Upper lobe of left lung (tissue), 6 donors: ENCODE measurements at regions not wholly inside any gene's neighbourhood (a gene's known extent, or its start where the extent isn't known, plus 50 kb on each side); places are given as distances from the start of the nearest gene placed in this dataset.

Source experiments
- ATAC-seq, 2 donors: fragments of 200-7000 bp; cut with Tn5 transposase; one replicate each; pipeline ENCODE4 v1.9.1; 2022; ENCODE audit warnings: mild to moderate bottlenecking in 2 of 2, moderate library complexity in 2 of 2; ENCODE audit not compliant: low FRiP score in 2 of 2
- DNase-seq, 2 donors: peaks; one replicate each; pipeline ENCODE4 v3.0.0-alpha.2; 2019 to 2020
- H3K27ac ChIP-seq, 4 donors: fragments of 200-600 bp; sonication (generic); one replicate each; pipeline ENCODE4 v1.5.1; 2016 to 2019
- H3K27me3 ChIP-seq, 4 donors: fragments of 200-600 bp; sonication (generic); one replicate each; pipeline ENCODE4 v1.5.1; 2017 to 2019
- H3K36me3 ChIP-seq, 4 donors: fragments of 200-600 bp; sonication (generic); one replicate each; pipeline ENCODE4 v1.5.1; 2016 to 2019
- H3K4me1 ChIP-seq, 4 donors: fragments of 200-600 bp; sonication (generic); one replicate each; pipeline ENCODE4 v1.5.1; 2018 to 2019
- H3K4me3 ChIP-seq, 4 donors: fragments of 200-600 bp; sonication (generic); one replicate each; pipeline ENCODE4 v1.5.1; 2017 to 2019; ENCODE audit warnings: mild to moderate bottlenecking in 2 of 4, moderate library complexity in 1 of 4
- H3K9me3 ChIP-seq, 4 donors: fragments of 200-600 bp; sonication (generic); one replicate each; pipeline ENCODE4 v1.5.1; 2018 to 2019
- EP300 ChIP-seq, 4 donors: sonication (generic); formaldehyde crosslinking; IDR thresholded peaks; one replicate each; pipeline ENCODE4 v1.5.1; 2017; ENCODE audit warnings: antibody characterized with exemption in 4 of 4, control low read depth in 2 of 4
- POLR2A ChIP-seq, 4 donors: fragments of 450-650 bp; IDR thresholded peaks; one replicate each; pipeline ENCODE4 v1.5.1; 2016 to 2017; ENCODE audit warnings: antibody characterized with exemption in 4 of 4, mild to moderate bottlenecking in 2 of 4
- POLR2AphosphoS5 ChIP-seq, 2 donors: sonication (generic); formaldehyde crosslinking; IDR thresholded peaks; one replicate each; pipeline ENCODE4 v1.5.1; 2017; ENCODE audit warnings: antibody characterized with exemption in 2 of 2
- WGBS, 2 donors: methylation state at CpG; one replicate each; pipeline ENCODE4 v1.1.5; 2017 to 2018; 5-methylcytosine and 5-hydroxymethylcytosine counted together
- TF ChIP-seq, protein P1 (sequence below), 6 experiments: fragments of 450-650 bp in 4 of 6; fragments of 200-600 bp in 2 of 6; sonication (generic) in 2 of 6; IDR thresholded peaks; one replicate each; pipeline ENCODE4 v1.5.1; 2016 to 2019; ENCODE audit warnings: antibody characterized with exemption in 6 of 6
- donor health status: DM: no; HTN: no; CAD: no; lungs with moderate emphysema.
- donor health status: DM: no; HTN: yes; CAD: no; lungs with severe emphysema.

GRCh38 chr11:45362636-45363035, 76.5 kb upstream of the SYT13 start:
- no peak for ATAC-seq
- DNase-seq: no peak
- H3K9me3 ChIP-seq: no peaks in the 10 kb centered on the region
- WGBS, 2 donors: 16 to 18% methylated on average over 3 of the region's 3 CpGs
- H3K4me1 ChIP-seq: peaks cover 0 to 14% (median 2%) of the 10 kb centered on the region in 4 donors
- peak overlapping the region in 1 of 4 donors; percentile 68 for H3K27ac ChIP-seq
- TF ChIP-seq POLR2AphosphoS5 (IDR thresholded peaks at IDR 0.05) (no peak), EP300 (IDR thresholded peaks at IDR 0.05) (no peak), POLR2A (IDR thresholded peaks at IDR 0.05) (no peak)
- TF ChIP-seq, protein P1, sequence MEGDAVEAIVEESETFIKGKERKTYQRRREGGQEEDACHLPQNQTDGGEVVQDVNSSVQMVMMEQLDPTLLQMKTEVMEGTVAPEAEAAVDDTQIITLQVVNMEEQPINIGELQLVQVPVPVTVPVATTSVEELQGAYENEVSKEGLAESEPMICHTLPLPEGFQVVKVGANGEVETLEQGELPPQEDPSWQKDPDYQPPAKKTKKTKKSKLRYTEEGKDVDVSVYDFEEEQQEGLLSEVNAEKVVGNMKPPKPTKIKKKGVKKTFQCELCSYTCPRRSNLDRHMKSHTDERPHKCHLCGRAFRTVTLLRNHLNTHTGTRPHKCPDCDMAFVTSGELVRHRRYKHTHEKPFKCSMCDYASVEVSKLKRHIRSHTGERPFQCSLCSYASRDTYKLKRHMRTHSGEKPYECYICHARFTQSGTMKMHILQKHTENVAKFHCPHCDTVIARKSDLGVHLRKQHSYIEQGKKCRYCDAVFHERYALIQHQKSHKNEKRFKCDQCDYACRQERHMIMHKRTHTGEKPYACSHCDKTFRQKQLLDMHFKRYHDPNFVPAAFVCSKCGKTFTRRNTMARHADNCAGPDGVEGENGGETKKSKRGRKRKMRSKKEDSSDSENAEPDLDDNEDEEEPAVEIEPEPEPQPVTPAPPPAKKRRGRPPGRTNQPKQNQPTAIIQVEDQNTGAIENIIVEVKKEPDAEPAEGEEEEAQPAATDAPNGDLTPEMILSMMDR (IDR thresholded peaks at IDR 0.05): no peak
- H3K27me3 ChIP-seq: no peaks in the 10 kb centered on the region
- no peaks in the 10 kb centered on the region for H3K36me3 ChIP-seq
- H3K4me3 ChIP-seq: no peak overlapping the region

- Histone ChIP-seq H3K4me1 (peaks cover 0 to 9% (median 2%) of the 10 kb centered on the region in 4 donors), H3K27me3 (no peaks in the 10 kb centered on the region), H3K9me3 (no peaks in the 10 kb centered on the region), H3K36me3 (no peaks in the 10 kb centered on the region), H3K27ac (no peak overlapping the region), H3K4me3 (no peak overlapping the region)
- 65 to 79% methylated on average over 2 of the region's 2 CpGs for WGBS, 2 donors
- no peak for TF ChIP-seq POLR2AphosphoS5 (IDR thresholded peaks at IDR 0.05)
- TF ChIP-seq, protein P1 (IDR thresholded peaks at IDR 0.05): no peak
- TF ChIP-seq EP300 (IDR thresholded peaks at IDR 0.05): no peak
- TF ChIP-seq POLR2A (IDR thresholded peaks at IDR 0.05): no peak
- ATAC-seq: no peak
- no peak for DNase-seq
Observed at GRCh38 chr11:45361551-45361950, 75.4 kb upstream of the SYT13 start.

GRCh38 chr11:45355706-45356041, 69.5 kb upstream of the SYT13 start:
- no peaks in the 10 kb centered on the region for H3K36me3 ChIP-seq
- 25 to 28% methylated on average over 5 of the region's 5 CpGs for WGBS, 2 donors
- H3K4me1 ChIP-seq: peaks cover 6 to 10% (median 9%) of the 10 kb centered on the region in 4 donors
- no peaks in the 10 kb centered on the region for H3K27me3 ChIP-seq
- peak overlapping the region in 3 of 4 donors; percentile 75 to 87 (median 77) for H3K27ac ChIP-seq
- no peaks in the 10 kb centered on the region for H3K9me3 ChIP-seq
- DNase-seq (no peak), ATAC-seq (peak in 1 of 2 donors; percentile 23)
- H3K4me3 ChIP-seq: peak overlapping the region; percentile 57 to 68 (median 66)
- TF ChIP-seq POLR2A (IDR thresholded peaks at IDR 0.05): no peak
- no peak for TF ChIP-seq POLR2AphosphoS5 (IDR thresholded peaks at IDR 0.05)
- no peak for TF ChIP-seq EP300 (IDR thresholded peaks at IDR 0.05)
- TF ChIP-seq, protein P1 (IDR thresholded peaks at IDR 0.05): no peak

DNA sequence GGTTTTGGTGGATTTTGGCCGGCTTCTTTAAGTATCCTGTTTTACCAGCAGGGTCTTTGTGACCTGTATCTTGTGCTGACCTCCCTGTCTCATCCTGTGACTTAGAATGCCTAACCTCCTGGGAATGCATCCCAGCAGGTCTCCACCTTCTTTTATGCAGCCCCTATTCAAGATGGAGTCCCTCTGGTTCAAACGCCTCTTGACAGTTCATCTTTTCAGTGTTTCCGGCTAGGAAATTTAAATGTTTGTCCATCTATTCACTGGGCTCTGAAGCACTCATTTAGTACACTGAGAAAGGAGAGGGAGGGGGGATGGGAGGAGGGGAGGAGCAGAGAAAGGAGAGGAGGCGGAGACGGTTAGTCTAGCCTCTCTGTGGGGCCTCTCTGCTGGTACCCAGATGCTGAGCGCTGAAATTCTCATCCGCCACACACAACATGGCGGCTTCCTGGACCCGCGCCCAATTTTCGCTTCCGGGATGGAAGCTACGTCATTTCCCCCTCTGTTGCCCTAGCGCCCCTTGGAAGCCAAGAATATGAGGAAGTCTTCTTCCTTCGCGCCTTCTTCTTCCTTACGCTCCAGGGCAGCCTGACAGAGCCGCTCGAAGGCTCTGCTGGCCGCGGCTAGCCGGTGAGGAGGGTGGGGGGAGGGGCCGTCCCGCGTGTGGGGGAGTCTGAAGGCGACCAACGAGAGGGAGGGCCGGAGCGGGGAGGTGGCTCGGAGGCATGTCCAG, 69.0 kb upstream of the SYT13 start:
- Histone ChIP-seq H3K27ac (peak overlapping the region in 3 of 4 donors; percentile 75 to 87 (median 77)), H3K27me3 (no peaks in the 10 kb centered on the region), H3K4me3 (peak overlapping the region; percentile 57 to 68 (median 66)), H3K36me3 (no peaks in the 10 kb centered on the region), H3K4me1 (peaks cover 6 to 10% (median 9%) of the 10 kb centered on the region in 4 donors), H3K9me3 (no peaks in the 10 kb centered on the region)
- no peak for TF ChIP-seq EP300 (IDR thresholded peaks at IDR 0.05)
- TF ChIP-seq, protein P1 (IDR thresholded peaks at IDR 0.05): no peak
- peak; percentile 86 to 89 for TF ChIP-seq POLR2AphosphoS5 (IDR thresholded peaks at IDR 0.05)
- peak in 1 of 4 donors; percentile 5 for TF ChIP-seq POLR2A (IDR thresholded peaks at IDR 0.05)
- DNase-seq: peak; percentile 73 to 84
- 9% methylated on average over 28 to 30 of the region's 30 CpGs for WGBS, 2 donors
- peak; percentile 78 to 87 for ATAC-seq

- DNase-seq: no peak
- 92 to 93% methylated on average over 1 of the region's 1 CpG for WGBS, 2 donors
- Histone ChIP-seq H3K4me3 (no peak overlapping the region), H3K27me3 (no peaks in the 10 kb centered on the region), H3K27ac (no peak overlapping the region), H3K4me1 (no peaks in the 10 kb centered on the region), H3K36me3 (no peaks in the 10 kb centered on the region), H3K9me3 (no peaks in the 10 kb centered on the region)
- no peak for ATAC-seq
- no peak for TF ChIP-seq EP300 (IDR thresholded peaks at IDR 0.05)
- TF ChIP-seq, protein P1 (IDR thresholded peaks at IDR 0.05): no peak
- TF ChIP-seq POLR2A (IDR thresholded peaks at IDR 0.05): no peak
Observed at GRCh38 chr11:45348729-45349128, 62.6 kb upstream of the SYT13 start.
